Uterus (tissue), 2 donors: ENCODE measurements at regions not wholly inside any gene's neighbourhood (a gene's known extent, or its start where the extent isn't known, plus 50 kb on each side); places are given as distances from the start of the nearest gene placed in this dataset.

Experiments used
- POLR2A ChIP-seq, 2 donors: fragments of 450-650 bp; IDR thresholded peaks; one replicate each; pipeline ENCODE4 v1.6.1; 2016; ENCODE audit warnings: antibody characterized with exemption in 2 of 2, mild to moderate bottlenecking in 1 of 2, moderate library complexity in 1 of 2
- TF ChIP-seq, protein P1 (sequence below), 4 experiments: fragments of 200-600 bp in 2 of 4; fragments of 450-650 bp in 2 of 4; sonication (generic) in 2 of 4; IDR thresholded peaks; one replicate each; pipeline ENCODE4 v1.5.1; 2016 to 2019; ENCODE audit warnings: antibody characterized with exemption in 4 of 4, mild to moderate bottlenecking in 2 of 4, moderate library complexity in 1 of 4

DNA sequence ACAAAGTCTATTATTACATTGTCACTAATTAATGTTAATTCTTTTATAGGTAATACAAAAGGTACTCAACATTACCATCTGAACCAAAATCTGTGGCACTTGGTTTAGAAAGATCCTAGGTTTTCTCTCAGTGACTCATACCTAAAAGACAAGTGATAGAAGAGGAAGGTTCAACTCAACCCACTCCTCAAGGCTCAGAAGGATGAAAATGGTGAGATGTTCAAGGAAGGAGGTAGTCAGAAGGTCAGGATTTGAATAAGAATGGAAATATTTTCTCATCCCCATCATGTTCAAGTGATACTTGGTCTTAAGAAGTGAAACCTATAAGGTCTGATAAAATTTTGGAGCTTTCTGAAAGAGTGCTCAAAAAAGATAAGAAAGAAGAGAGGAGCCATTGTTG, 86.4 kb upstream of the FBXO11 start:
- TF ChIP-seq, protein P1, sequence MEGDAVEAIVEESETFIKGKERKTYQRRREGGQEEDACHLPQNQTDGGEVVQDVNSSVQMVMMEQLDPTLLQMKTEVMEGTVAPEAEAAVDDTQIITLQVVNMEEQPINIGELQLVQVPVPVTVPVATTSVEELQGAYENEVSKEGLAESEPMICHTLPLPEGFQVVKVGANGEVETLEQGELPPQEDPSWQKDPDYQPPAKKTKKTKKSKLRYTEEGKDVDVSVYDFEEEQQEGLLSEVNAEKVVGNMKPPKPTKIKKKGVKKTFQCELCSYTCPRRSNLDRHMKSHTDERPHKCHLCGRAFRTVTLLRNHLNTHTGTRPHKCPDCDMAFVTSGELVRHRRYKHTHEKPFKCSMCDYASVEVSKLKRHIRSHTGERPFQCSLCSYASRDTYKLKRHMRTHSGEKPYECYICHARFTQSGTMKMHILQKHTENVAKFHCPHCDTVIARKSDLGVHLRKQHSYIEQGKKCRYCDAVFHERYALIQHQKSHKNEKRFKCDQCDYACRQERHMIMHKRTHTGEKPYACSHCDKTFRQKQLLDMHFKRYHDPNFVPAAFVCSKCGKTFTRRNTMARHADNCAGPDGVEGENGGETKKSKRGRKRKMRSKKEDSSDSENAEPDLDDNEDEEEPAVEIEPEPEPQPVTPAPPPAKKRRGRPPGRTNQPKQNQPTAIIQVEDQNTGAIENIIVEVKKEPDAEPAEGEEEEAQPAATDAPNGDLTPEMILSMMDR (IDR thresholded peaks at IDR 0.05), result no peak
- no peak for TF ChIP-seq POLR2A (IDR thresholded peaks at IDR 0.05)
